Breast epithelium (tissue), 4 donors: ENCODE measurements at regions not wholly inside any gene's neighbourhood (a gene's known extent, or its start where the extent isn't known, plus 50 kb on each side); places are given as distances from the start of the nearest gene placed in this dataset.
"Not testable (repeated sequence)": the region's sequence is repeated elsewhere in the genome, so short reads cannot be mapped to it uniquely, and the experiment has no call there.

Source experiments
- DNase-seq, 2 donors: peaks; one replicate each; pipeline ENCODE4 v3.0.0-alpha.2; 2019; ENCODE audit warnings: low spot score in 2 of 2
- H3K27ac ChIP-seq, 2 donors: fragments of 200-600 bp; sonication (generic) in 1 of 2; one replicate each; pipeline ENCODE4 v1.5.1; 2016 to 2019; ENCODE audit warnings: mild to moderate bottlenecking in 1 of 2
- H3K27me3 ChIP-seq, 2 donors: fragments of 200-600 bp; sonication (generic) in 1 of 2; one replicate each; pipeline versions ENCODE4 v1.5.1 to v1.6.0; 2017 to 2019; ENCODE audit warnings: control low read depth in 1 of 2, mild to moderate bottlenecking in 1 of 2
- H3K36me3 ChIP-seq: fragments of 200-600 bp; one replicate; pipeline ENCODE4 v1.5.1; 2019
- H3K4me1 ChIP-seq, 2 donors: fragments of 200-600 bp; sonication (generic); one replicate each; pipeline ENCODE4 v1.5.1; 2016 to 2019; ENCODE audit warnings: control low read depth in 1 of 2
- H3K4me3 ChIP-seq, 3 donors: fragments of 200-600 bp; sonication (generic); 1 replicate in 2 of 3; 2 replicates in 1 of 3; pipeline ENCODE4 v1.5.1; 2016 to 2019; ENCODE audit warnings: mild to moderate bottlenecking in 3 of 3, moderate library complexity in 2 of 3
- H3K9me3 ChIP-seq, 2 donors: fragments of 200-600 bp; sonication (generic) in 1 of 2; one replicate each; pipeline ENCODE4 v1.5.1; 2016 to 2019; ENCODE audit warnings: control low read depth in 1 of 2
- CTCF ChIP-seq, 3 donors: fragments of 450-650 bp; IDR thresholded peaks; one replicate each; pipeline ENCODE4 v1.5.1; 2016 to 2017; ENCODE audit warnings: antibody characterized with exemption in 3 of 3, mild to moderate bottlenecking in 3 of 3, moderate library complexity in 3 of 3
- POLR2A ChIP-seq: fragments of 450-650 bp; IDR thresholded peaks from one replicate; pipeline ENCODE4 v1.6.1; 2016; ENCODE audit warnings: antibody characterized with exemption, mild to moderate bottlenecking, moderate library complexity
- POLR2AphosphoS5 ChIP-seq, 3 donors: sonication (generic); formaldehyde crosslinking; IDR thresholded peaks; one replicate each; pipeline ENCODE4 v1.6.1; 2017; ENCODE audit warnings: antibody characterized with exemption in 3 of 3
- intact Hi-C: fragments of 100-400 bp; cut with DNase I; formaldehyde crosslinking; loops from one replicate; pipeline ENCODE4 v1.15.1; 2023; ENCODE audit warnings: low total_unique reads

GRCh38 chr9:126173401-126173800, 153.2 kb upstream of the MVB12B start:
- no peak for DNase-seq
- H3K4me3 ChIP-seq: no peak overlapping the region
- intact Hi-C loops: no loop called here
- peaks cover 0 to 15% of the 10 kb centered on the region in 2 donors for H3K9me3 ChIP-seq
- TF ChIP-seq CTCF (IDR thresholded peaks at IDR 0.05) (no peak), POLR2A (no peak), POLR2AphosphoS5 (IDR thresholded peaks at IDR 0.05) (no peak)
- no peaks in the 10 kb centered on the region for H3K36me3 ChIP-seq
- peaks cover 0 to 7% of the 10 kb centered on the region in 2 donors for H3K27me3 ChIP-seq
- no peaks in the 10 kb centered on the region for H3K4me1 ChIP-seq
- no peak overlapping the region for H3K27ac ChIP-seq

DNA sequence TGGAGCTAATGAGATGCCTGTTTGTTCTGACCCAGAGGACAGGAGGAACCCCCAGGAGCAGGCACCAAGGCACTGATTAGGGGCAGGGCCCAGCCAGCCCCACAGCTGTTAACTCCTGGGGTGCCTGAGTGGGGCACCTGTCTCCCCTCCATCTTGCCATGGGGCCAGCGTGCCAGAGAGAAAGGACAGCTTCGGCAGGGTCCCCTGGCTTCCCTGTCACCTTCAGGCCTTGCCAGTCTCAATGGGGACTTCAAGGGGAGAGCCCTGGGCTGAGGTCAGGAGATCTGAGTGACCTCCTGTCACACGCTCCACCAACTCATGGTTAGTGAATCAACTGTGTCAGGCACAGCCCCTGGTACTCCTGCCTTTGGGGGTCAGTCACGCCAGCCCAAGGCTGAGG, 152.7 kb upstream of the MVB12B start:
- H3K27ac ChIP-seq: no peak overlapping the region
- DNase-seq: no peak
- peaks cover 0 to 7% of the 10 kb centered on the region in 2 donors for H3K27me3 ChIP-seq
- no peak for TF ChIP-seq POLR2A
- no peak for TF ChIP-seq POLR2AphosphoS5 (IDR thresholded peaks at IDR 0.05)
- no peak for TF ChIP-seq CTCF (IDR thresholded peaks at IDR 0.05)
- H3K4me1 ChIP-seq: no peaks in the 10 kb centered on the region
- no peaks in the 10 kb centered on the region for H3K36me3 ChIP-seq
- peaks cover 0 to 15% of the 10 kb centered on the region in 2 donors for H3K9me3 ChIP-seq
- intact Hi-C loops: no loop called here
- no peak overlapping the region for H3K4me3 ChIP-seq

GRCh38 chr9:126183266-126183665, 143.4 kb upstream of the MVB12B start:
- H3K4me1 ChIP-seq: no peaks in the 10 kb centered on the region
- intact Hi-C loops: no loop called here
- H3K9me3 ChIP-seq: peaks cover 0 to 12% of the 10 kb centered on the region in 2 donors
- no peak overlapping the region for H3K4me3 ChIP-seq
- TF ChIP-seq CTCF (IDR thresholded peaks at IDR 0.05): no peak
- no peak for TF ChIP-seq POLR2A
- TF ChIP-seq POLR2AphosphoS5 (IDR thresholded peaks at IDR 0.05): no peak
- no peak overlapping the region for H3K27ac ChIP-seq
- peaks cover 0 to 9% of the 10 kb centered on the region in 2 donors for H3K27me3 ChIP-seq
- no peak for DNase-seq
- H3K36me3 ChIP-seq: no peaks in the 10 kb centered on the region

DNA sequence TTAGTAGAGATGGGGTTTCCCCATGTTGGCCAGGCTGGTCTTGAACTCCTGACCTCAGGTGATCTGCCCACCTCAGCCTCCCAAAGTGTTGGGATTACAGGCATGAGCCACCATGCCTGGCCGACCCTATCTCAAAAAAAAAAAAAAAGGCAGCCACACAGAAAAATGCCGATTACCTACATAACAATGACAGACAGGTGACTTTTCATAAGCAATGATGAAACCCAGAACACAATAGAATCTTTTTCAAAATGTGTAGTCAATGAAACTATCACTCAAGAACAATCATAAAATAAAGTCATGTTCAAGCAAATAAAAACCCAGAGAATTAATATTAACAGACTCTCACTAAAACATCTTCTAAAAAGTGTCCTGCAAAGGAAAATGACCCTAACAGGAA, 135.6 kb upstream of the MVB12B start:
- DNase-seq, H3K9me3 ChIP-seq, H3K4me1 ChIP-seq, H3K27me3 ChIP-seq, H3K27ac ChIP-seq, H3K4me3 ChIP-seq, H3K36me3 ChIP-seq, intact Hi-C loops: not testable (repeated sequence)

- no peak for DNase-seq
- H3K9me3 ChIP-seq: no peaks in the 10 kb centered on the region
- H3K4me3 ChIP-seq: no peak overlapping the region
- intact Hi-C loops: no loop called here
- H3K36me3 ChIP-seq: no peaks in the 10 kb centered on the region
- H3K27ac ChIP-seq: no peak overlapping the region
- TF ChIP-seq CTCF (IDR thresholded peaks at IDR 0.05): no peak
- TF ChIP-seq POLR2AphosphoS5 (IDR thresholded peaks at IDR 0.05): no peak
- no peak for TF ChIP-seq POLR2A
- no peaks in the 10 kb centered on the region for H3K4me1 ChIP-seq
- no peaks in the 10 kb centered on the region for H3K27me3 ChIP-seq
Measured at GRCh38 chr9:126198854-126199253, 127.8 kb upstream of the MVB12B start.

DNA sequence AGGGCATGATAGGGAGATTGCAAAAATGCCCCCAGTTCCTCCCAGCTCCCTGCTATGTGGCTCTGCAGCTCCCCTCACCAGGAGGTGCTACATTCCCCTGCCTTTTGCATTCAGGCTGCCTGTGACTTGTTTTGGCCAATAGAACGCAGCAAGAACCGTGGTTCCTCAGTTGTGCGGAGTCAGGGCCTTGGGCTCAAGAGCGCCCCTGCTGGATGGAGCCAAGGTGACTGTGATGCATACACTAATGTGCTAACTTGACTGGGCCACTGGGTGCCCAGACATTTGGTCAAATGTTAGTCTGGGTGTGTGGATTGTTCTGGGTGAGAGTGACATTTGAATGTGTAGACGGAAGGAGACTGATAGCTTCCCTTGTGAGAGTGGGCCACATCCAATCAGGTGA, 123.3 kb upstream of the MVB12B start:
- H3K36me3 ChIP-seq: no peaks in the 10 kb centered on the region
- H3K4me3 ChIP-seq: no peak overlapping the region
- DNase-seq: no peak
- no peaks in the 10 kb centered on the region for H3K4me1 ChIP-seq
- H3K9me3 ChIP-seq: no peaks in the 10 kb centered on the region
- intact Hi-C loops: no loop called here
- no peak overlapping the region for H3K27ac ChIP-seq
- TF ChIP-seq POLR2AphosphoS5 (IDR thresholded peaks at IDR 0.05) (no peak), CTCF (IDR thresholded peaks at IDR 0.05) (no peak), POLR2A (no peak)
- H3K27me3 ChIP-seq: no peaks in the 10 kb centered on the region
